ENCODE measurements at regions not wholly inside any gene's neighbourhood (a gene's known extent, or its start where the extent isn't known, plus 50 kb on each side); places are given as distances from the start of the nearest gene placed in this dataset.

DNA sequence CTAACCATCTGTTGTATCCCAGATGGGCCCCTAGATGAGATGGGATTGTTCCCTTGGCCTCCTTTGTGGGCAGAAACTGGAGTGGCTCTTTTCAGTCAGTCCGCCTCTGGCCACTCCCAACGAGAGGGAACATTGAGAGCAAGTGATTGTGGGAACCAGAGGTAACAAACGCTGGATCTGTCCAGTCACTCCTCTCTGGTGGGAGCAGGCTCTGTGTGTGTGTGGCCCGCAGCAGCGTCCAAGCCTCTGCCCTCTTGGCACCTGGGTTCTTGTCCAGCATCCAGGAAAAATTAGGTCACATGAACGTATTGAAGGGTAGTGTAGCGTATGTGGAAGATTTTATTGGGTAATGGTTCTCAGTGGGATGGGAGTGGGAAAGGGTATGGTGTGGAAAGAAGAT is 101.9 kb upstream of the COX10 start:
- TF ChIP-seq, protein P1, sequence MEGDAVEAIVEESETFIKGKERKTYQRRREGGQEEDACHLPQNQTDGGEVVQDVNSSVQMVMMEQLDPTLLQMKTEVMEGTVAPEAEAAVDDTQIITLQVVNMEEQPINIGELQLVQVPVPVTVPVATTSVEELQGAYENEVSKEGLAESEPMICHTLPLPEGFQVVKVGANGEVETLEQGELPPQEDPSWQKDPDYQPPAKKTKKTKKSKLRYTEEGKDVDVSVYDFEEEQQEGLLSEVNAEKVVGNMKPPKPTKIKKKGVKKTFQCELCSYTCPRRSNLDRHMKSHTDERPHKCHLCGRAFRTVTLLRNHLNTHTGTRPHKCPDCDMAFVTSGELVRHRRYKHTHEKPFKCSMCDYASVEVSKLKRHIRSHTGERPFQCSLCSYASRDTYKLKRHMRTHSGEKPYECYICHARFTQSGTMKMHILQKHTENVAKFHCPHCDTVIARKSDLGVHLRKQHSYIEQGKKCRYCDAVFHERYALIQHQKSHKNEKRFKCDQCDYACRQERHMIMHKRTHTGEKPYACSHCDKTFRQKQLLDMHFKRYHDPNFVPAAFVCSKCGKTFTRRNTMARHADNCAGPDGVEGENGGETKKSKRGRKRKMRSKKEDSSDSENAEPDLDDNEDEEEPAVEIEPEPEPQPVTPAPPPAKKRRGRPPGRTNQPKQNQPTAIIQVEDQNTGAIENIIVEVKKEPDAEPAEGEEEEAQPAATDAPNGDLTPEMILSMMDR (conservative IDR thresholded peaks at IDR 0.05) = no peak
- TF ChIP-seq ZFX (IDR thresholded peaks at IDR 0.05) = no peak

Measured in C4-2B (cell line).